ENCODE measurements at regions not wholly inside any gene's neighbourhood (a gene's known extent, or its start where the extent isn't known, plus 50 kb on each side); places are given as distances from the start of the nearest gene placed in this dataset.

DNA sequence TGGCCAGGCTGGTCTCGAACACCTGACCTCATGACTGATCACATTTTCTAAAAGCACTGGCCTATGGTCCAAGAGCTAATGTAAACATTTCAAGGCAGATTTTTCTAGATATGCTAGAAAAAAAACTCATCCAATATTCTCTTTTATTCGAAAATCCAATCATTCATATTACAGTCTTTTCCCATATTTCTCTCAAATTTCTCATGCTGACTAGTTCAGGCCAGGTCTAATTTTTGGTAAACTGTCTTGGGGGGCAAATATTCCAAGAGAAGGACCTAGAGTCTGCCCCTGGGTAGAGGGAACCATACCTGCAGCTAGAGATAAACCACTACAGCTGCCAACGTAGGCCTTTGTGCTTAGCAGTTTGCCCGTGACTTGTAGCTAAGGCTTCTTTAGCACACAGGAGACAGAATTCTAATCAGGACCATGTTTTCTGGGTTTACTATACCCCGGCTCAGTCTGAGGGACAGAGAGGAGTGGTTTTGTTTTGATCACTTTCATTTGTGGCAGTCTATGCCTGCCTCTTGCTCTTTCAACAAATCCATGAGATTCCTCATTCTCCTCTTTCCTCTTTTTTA, 71.8 kb upstream of the CITED2 start:
- TF ChIP-seq, protein P1, sequence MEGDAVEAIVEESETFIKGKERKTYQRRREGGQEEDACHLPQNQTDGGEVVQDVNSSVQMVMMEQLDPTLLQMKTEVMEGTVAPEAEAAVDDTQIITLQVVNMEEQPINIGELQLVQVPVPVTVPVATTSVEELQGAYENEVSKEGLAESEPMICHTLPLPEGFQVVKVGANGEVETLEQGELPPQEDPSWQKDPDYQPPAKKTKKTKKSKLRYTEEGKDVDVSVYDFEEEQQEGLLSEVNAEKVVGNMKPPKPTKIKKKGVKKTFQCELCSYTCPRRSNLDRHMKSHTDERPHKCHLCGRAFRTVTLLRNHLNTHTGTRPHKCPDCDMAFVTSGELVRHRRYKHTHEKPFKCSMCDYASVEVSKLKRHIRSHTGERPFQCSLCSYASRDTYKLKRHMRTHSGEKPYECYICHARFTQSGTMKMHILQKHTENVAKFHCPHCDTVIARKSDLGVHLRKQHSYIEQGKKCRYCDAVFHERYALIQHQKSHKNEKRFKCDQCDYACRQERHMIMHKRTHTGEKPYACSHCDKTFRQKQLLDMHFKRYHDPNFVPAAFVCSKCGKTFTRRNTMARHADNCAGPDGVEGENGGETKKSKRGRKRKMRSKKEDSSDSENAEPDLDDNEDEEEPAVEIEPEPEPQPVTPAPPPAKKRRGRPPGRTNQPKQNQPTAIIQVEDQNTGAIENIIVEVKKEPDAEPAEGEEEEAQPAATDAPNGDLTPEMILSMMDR (IDR thresholded peaks at IDR 0.05; ENCODE audit: insufficient read depth, low read length, poor library complexity, severe bottlenecking) = no peak
- no peak for TF ChIP-seq EZH2phosphoT487 (conservative IDR thresholded peaks at IDR 0.05; ENCODE audit: low read length)
